B cell (primary cell): ENCODE measurements at regions not wholly inside any gene's neighbourhood (a gene's known extent, or its start where the extent isn't known, plus 50 kb on each side); places are given as distances from the start of the nearest gene placed in this dataset.

ENCODE experiments used
- ATAC-seq: fragments of 200-7000 bp; cut with Tn5 transposase; one replicate; pipeline ENCODE4 v1.10.0; 2021; ENCODE audit warnings: low read depth, mild to moderate bottlenecking, moderate number of reproducible peaks, moderate library complexity
- CTCF ChIA-PET: fragments of 350-600 bp; sonication (Branson Sonifier 250); formaldehyde crosslinking; loops from one replicate; lab custom pipeline; 2021; ENCODE audit warnings: antibody characterized with exemption, inconsistent platforms; lab: Charles Lee
- POLR2A ChIA-PET: fragments of 350-600 bp; sonication (Branson Sonifier 250); formaldehyde crosslinking; loops from one replicate; lab custom pipeline; 2021; ENCODE audit warnings: antibody characterized with exemption; lab: Charles Lee
- DNase-seq: peaks from one replicate; pipeline ENCODE4 v3.0.0; 2013
- H2AFZ ChIP-seq: 2 replicates; pipeline ENCODE4 v1.6.1; 2012; ENCODE audit warnings: mild to moderate bottlenecking, low read depth, low read length; ENCODE audit not compliant: insufficient read depth, poor library complexity, severe bottlenecking
- H3K27ac ChIP-seq, 2 donors: 1 replicate in 1 of 2; 2 replicates in 1 of 2; pipeline ENCODE4 v1.5.1; 2012 to 2013; ENCODE audit warnings: low read length in 2 of 2, mild to moderate bottlenecking in 2 of 2, moderate library complexity in 1 of 2
- H3K27me3 ChIP-seq, 4 experiments: fragments of 200-600 bp in 1 of 4; sonication (generic) in 1 of 4; replicated peaks in 1 of 4; 1 replicate in 2 of 4; 2 replicates in 2 of 4; pipeline versions ENCODE4 v1.6.1 to v1.7.0; 2013 to 2016; ENCODE audit warnings: low read length in 3 of 4, mild to moderate bottlenecking in 2 of 4, mixed read lengths in 1 of 4, moderate library complexity in 1 of 4; ENCODE audit not compliant: insufficient read depth in 4 of 4, control insufficient read depth in 3 of 4; ENCODE audit errors: control extremely low read depth in 1 of 4
- H3K36me3 ChIP-seq, 2 experiments: replicated peaks in 1 of 2; 1 replicate in 1 of 2; 2 replicates in 1 of 2; pipeline versions ENCODE4 v1.6.1 to v1.7.1; 2013; ENCODE audit warnings: low read length in 1 of 2; ENCODE audit not compliant: insufficient read depth in 2 of 2, control insufficient read depth in 1 of 2; ENCODE audit errors: control extremely low read depth in 1 of 2, extremely low read depth in 1 of 2
- H3K4me1 ChIP-seq, 2 donors: fragments of 200-600 bp in 1 of 2; sonication (generic) in 1 of 2; 1 replicate in 1 of 2; 2 replicates in 1 of 2; pipeline versions ENCODE4 v1.5.1 to v1.6.1; 2013 to 2017; ENCODE audit warnings: low read length in 2 of 2; ENCODE audit not compliant: control insufficient read depth in 2 of 2, insufficient read depth in 2 of 2
- H3K4me2 ChIP-seq: replicated peaks from 2 replicates; pipeline ENCODE3; 2012; ENCODE audit warnings: mild to moderate bottlenecking, low read depth, low read length; ENCODE audit not compliant: poor library complexity, severe bottlenecking
- H3K4me3 ChIP-seq, 5 experiments: fragments of 200-600 bp in 1 of 5; sonication (generic) in 1 of 5; 1 replicate in 3 of 5; 2 replicates in 2 of 5; pipeline versions ENCODE4 v1.5.1 to v1.7.0; 2011 to 2016; ENCODE audit warnings: low read length in 4 of 5, mild to moderate bottlenecking in 4 of 5, low read depth in 2 of 5, control low read depth in 1 of 5, moderate library complexity in 1 of 5; ENCODE audit not compliant: insufficient read depth in 1 of 5; ENCODE audit errors: control extremely low read depth in 1 of 5, extremely low read depth in 1 of 5
- H3K79me2 ChIP-seq: fragments of 200-600 bp; sonication (generic); one replicate; pipeline ENCODE4 v1.6.0; 2016; ENCODE audit warnings: low read length; ENCODE audit not compliant: control insufficient read depth, insufficient read depth
- H3K9ac ChIP-seq: fragments of 200-600 bp; sonication (generic); 2 replicates; pipeline ENCODE4 v1.6.1; 2017; ENCODE audit warnings: mild to moderate bottlenecking, low read length, moderate library complexity
- H3K9me3 ChIP-seq, 3 donors: one replicate each; pipeline versions ENCODE4 v1.6.1 to v1.7.1; 2013; ENCODE audit warnings: low read length in 2 of 3; ENCODE audit not compliant: control insufficient read depth in 2 of 3, insufficient read depth in 1 of 3; ENCODE audit errors: control extremely low read depth in 1 of 3
- H4K20me1 ChIP-seq: 2 replicates; pipeline ENCODE4 v1.6.0; 2012; ENCODE audit warnings: mild to moderate bottlenecking, low read length; ENCODE audit not compliant: insufficient read depth, control insufficient read depth, poor library complexity, severe bottlenecking
- H3K27ac Mint-ChIP-seq: one replicate; pipeline ENCODE4 v1.8.0; 2021; ENCODE audit warnings: mixed read lengths
- H3K27me3 Mint-ChIP-seq: one replicate; pipeline ENCODE4 v1.8.0; 2021; ENCODE audit warnings: mixed read lengths
- H3K4me1 Mint-ChIP-seq: one replicate; pipeline ENCODE4 v1.8.0; 2021; ENCODE audit warnings: mixed read lengths
- H3K4me3 Mint-ChIP-seq: one replicate; pipeline ENCODE4 v1.8.0; 2021; ENCODE audit warnings: mixed read lengths
- H3K9me3 Mint-ChIP-seq: one replicate; pipeline ENCODE4 v1.8.0; 2022; ENCODE audit warnings: mixed read lengths; ENCODE audit not compliant: insufficient read depth
- EZH2 ChIP-seq: IDR thresholded peaks from 2 replicates; pipeline ENCODE4 v1.6.1; 2012; ENCODE audit warnings: borderline replicate concordance, low read depth, mild to moderate bottlenecking, moderate library complexity, low read length; ENCODE audit not compliant: insufficient read depth, poor library complexity, severe bottlenecking
- WGBS: methylation state at CpG from one replicate; pipeline ENCODE4 v1.1.5; 2013; ENCODE audit warnings: missing lambda C conversion rate; ENCODE audit not compliant: insufficient coverage; 5-methylcytosine and 5-hydroxymethylcytosine counted together
- intact Hi-C: fragments of 100-400 bp; cut with micrococcal nuclease; formaldehyde crosslinking; loops from one replicate; pipeline ENCODE4 v1.10.0; 2022
- TF ChIP-seq, protein P1 (sequence below): fragments of 200-600 bp; IDR thresholded peaks from one replicate; pipeline ENCODE4 v1.8.0; 2022; ENCODE audit warnings: antibody characterized with exemption, mild to moderate bottlenecking

DNA sequence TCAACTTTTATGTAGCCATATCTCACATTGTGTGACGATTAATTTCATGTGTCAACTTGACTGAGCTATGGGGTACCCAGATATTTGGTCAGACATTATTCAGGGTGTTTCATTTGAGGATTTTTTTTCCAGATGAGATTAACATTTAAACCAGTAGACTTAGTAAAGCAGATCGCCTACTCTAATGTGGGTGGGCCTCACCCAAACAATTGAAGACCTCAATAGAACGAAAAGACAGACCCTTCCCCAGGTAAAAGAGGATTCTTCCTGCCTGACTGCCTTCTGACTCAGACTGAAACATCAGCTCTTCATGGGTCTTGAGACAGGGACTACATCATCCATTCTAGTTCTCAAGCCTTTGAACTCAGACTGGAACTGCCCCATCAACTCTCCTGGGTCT is 231.7 kb upstream of the SASH1 start:
- H3K27me3 Mint-ChIP-seq: peaks cover 11% of the 10 kb centered on the region
- Histone ChIP-seq H3K79me2 (no peaks in the 10 kb centered on the region), H3K27ac (no peak overlapping the region), H3K27me3 (no peaks in the 10 kb centered on the region), H2AFZ (no peak overlapping the region), H3K9ac (no peak overlapping the region), H3K36me3 (no peaks in the 10 kb centered on the region), H4K20me1 (no peaks in the 10 kb centered on the region), H3K9me3 (peaks cover 0 to 4% (median 0%) of the 10 kb centered on the region in 3 donors), H3K4me1 (no peaks in the 10 kb centered on the region), H3K4me3 (no peak overlapping the region), H3K4me2 (no peak overlapping the region)
- intact Hi-C loops: no loop called here
- no peak overlapping the region for H3K4me3 Mint-ChIP-seq
- CTCF ChIA-PET: no interaction called here
- WGBS: 63% methylated on average over 1 of the region's 3 CpGs
- H3K4me1 Mint-ChIP-seq: no peaks in the 10 kb centered on the region
- ATAC-seq: no peak
- no peak overlapping the region for H3K27ac Mint-ChIP-seq
- no peak for TF ChIP-seq EZH2
- TF ChIP-seq, protein P1, sequence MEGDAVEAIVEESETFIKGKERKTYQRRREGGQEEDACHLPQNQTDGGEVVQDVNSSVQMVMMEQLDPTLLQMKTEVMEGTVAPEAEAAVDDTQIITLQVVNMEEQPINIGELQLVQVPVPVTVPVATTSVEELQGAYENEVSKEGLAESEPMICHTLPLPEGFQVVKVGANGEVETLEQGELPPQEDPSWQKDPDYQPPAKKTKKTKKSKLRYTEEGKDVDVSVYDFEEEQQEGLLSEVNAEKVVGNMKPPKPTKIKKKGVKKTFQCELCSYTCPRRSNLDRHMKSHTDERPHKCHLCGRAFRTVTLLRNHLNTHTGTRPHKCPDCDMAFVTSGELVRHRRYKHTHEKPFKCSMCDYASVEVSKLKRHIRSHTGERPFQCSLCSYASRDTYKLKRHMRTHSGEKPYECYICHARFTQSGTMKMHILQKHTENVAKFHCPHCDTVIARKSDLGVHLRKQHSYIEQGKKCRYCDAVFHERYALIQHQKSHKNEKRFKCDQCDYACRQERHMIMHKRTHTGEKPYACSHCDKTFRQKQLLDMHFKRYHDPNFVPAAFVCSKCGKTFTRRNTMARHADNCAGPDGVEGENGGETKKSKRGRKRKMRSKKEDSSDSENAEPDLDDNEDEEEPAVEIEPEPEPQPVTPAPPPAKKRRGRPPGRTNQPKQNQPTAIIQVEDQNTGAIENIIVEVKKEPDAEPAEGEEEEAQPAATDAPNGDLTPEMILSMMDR: no peak
- POLR2A ChIA-PET: no interaction called here
- H3K9me3 Mint-ChIP-seq: peaks cover 2% of the 10 kb centered on the region
- no peak for DNase-seq

DNA sequence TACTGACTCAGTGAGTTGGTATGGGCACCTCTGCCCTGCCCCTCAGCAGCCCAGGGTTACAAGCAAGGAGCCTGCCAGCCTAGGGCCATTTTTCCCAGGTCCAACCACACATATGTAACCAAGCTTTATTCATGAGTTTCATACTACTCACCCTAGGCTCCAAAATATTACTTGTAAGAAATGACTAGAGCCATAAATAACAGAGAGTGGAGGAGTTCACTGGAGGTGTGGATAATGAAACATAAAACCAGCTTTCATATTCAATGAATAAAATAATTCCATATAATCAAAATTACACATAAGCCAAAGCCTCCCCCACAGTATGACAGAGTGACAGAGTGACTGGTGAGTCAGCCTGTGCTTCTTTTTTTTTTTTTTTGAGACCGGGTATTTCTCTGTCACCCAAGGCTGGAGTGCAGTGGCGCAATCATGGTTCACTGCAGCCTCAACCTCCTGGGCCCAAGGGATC is 229.8 kb upstream of the SASH1 start:
- POLR2A ChIA-PET: no interaction called here
- no peaks in the 10 kb centered on the region for H3K4me1 Mint-ChIP-seq
- ATAC-seq (no peak), DNase-seq (no peak)
- H3K9ac ChIP-seq: no peak overlapping the region
- peaks cover 11% of the 10 kb centered on the region for H3K27me3 Mint-ChIP-seq
- H3K36me3 ChIP-seq: no peaks in the 10 kb centered on the region
- H3K9me3 Mint-ChIP-seq: peaks cover 2% of the 10 kb centered on the region
- H2AFZ ChIP-seq: no peak overlapping the region
- CTCF ChIA-PET: no interaction called here
- no peaks in the 10 kb centered on the region for H3K4me1 ChIP-seq
- no peak overlapping the region for H3K27ac Mint-ChIP-seq
- no peak overlapping the region for H3K4me3 ChIP-seq
- H3K27ac ChIP-seq: no peak overlapping the region
- H3K4me3 Mint-ChIP-seq: no peak overlapping the region
- peaks cover 0 to 4% (median 0%) of the 10 kb centered on the region in 3 donors for H3K9me3 ChIP-seq
- H3K27me3 ChIP-seq: no peaks in the 10 kb centered on the region
- H4K20me1 ChIP-seq: no peaks in the 10 kb centered on the region
- intact Hi-C loops: no loop called here
- H3K4me2 ChIP-seq: no peak overlapping the region
- H3K79me2 ChIP-seq: no peaks in the 10 kb centered on the region
- TF ChIP-seq EZH2: no peak
- TF ChIP-seq, protein P1: no peak
- WGBS: no CpG with 5 or more reads among the region's 2 CpGs
